ENCODE measurements at regions not wholly inside any gene's neighbourhood (a gene's known extent, or its start where the extent isn't known, plus 50 kb on each side); places are given as distances from the start of the nearest gene placed in this dataset.
"Not testable (repeated sequence)": the region's sequence is repeated elsewhere in the genome, so short reads cannot be mapped to it uniquely, and the experiment has no call there.

GRCh38 chr5:12945477-12945876 is 999.0 kb downstream of the DNAH5 start:
- not testable (repeated sequence) for TF ChIP-seq EZH2 (IDR thresholded peaks at IDR 0.05; ENCODE audit: low read length, missing control alignments); CTCF (conservative IDR thresholded peaks at IDR 0.05 in 1 of 2, IDR thresholded peaks at IDR 0.05 in 1 of 2; ENCODE audit: low read depth in 1 of 2, low read length in 2 of 2)

Measured in fibroblast of lung (primary cell).